OCI-LY7 (cell line): ENCODE measurements at regions not wholly inside any gene's neighbourhood (a gene's known extent, or its start where the extent isn't known, plus 50 kb on each side); places are given as distances from the start of the nearest gene placed in this dataset.

ENCODE experiments used
- CTCF ChIP-seq: fragments of 200-600 bp; sonication (generic); conservative IDR thresholded peaks from 2 replicates; pipeline ENCODE4 v1.5.1; 2014; ENCODE audit warnings: mild to moderate bottlenecking, antibody characterized with exemption, low read length, moderate library complexity, mixed read lengths
- EZH2phosphoT487 ChIP-seq: fragments of 200-600 bp; sonication (generic); IDR thresholded peaks from 2 replicates; pipeline ENCODE4 v1.6.1; 2018; ENCODE audit warnings: low read depth, borderline replicate concordance, mild to moderate bottlenecking, mixed run types, antibody characterized with exemption, low read length, moderate library complexity, mixed read lengths

GRCh38 chr14:106642090-106642489 is 1115.7 kb downstream of the TMEM121 start:
- TF ChIP-seq CTCF: no peak
- TF ChIP-seq EZH2phosphoT487: no peak
